HG02885 (cell line): ENCODE measurements at regions not wholly inside any gene's neighbourhood (a gene's known extent, or its start where the extent isn't known, plus 50 kb on each side); places are given as distances from the start of the nearest gene placed in this dataset.
A peak's percentile ranks its signal among the peaks of the same experiment; 100 is the strongest.
"Not testable (repeated sequence)": the region's sequence is repeated elsewhere in the genome, so short reads cannot be mapped to it uniquely, and the experiment has no call there.

ENCODE experiments used
- ATAC-seq: cut with Tn5 transposase; IDR thresholded peaks from one replicate; pipeline ENCODE4 v1.9.1; 2021; ENCODE audit warnings: mild to moderate bottlenecking; ENCODE audit not compliant: unreplicated experiment, poor library complexity

DNA sequence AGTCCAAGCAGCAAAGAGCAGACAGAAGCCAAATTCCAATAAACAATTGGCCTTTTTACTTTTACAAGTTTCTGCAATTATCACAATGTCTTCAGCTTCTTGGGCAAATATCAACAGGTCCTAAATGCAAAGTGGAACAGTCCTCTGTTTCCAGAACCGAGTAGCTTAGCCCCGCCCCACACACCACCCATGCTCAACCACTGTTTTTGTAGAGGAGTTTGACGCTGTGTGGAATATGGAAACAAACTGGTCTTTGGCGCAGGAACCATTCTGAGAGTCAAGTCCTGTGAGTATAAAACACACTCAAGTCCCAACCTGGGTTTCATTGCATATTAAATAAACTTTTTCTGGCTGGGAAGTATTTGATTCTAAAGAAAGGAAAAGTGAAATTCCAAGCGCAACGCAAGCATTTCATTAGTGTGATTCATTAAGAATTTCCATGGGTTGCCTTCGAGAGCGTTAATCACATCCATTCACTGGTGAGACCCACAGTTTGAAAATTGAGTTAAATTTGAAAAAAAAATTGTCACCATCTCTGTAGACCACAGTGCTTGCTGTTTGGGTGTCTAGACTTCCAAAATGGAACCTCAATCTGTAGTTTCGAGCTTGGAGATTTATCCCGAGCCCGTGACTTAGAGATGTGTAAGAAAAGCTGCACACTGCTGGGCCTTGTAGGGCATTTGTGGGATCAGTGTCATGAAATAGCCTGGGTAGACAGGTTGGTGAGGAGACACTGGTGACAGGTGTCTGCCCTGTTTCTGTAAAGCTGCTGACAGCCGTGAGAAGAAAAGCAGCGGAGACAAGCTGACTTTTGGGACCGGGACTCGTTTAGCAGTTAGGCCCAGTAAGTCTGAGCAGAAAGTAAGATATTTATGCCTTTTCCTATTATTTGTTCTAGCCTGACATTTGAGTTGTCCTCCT is 96.1 kb downstream of the DAD1 start:
- no peak for ATAC-seq

DNA sequence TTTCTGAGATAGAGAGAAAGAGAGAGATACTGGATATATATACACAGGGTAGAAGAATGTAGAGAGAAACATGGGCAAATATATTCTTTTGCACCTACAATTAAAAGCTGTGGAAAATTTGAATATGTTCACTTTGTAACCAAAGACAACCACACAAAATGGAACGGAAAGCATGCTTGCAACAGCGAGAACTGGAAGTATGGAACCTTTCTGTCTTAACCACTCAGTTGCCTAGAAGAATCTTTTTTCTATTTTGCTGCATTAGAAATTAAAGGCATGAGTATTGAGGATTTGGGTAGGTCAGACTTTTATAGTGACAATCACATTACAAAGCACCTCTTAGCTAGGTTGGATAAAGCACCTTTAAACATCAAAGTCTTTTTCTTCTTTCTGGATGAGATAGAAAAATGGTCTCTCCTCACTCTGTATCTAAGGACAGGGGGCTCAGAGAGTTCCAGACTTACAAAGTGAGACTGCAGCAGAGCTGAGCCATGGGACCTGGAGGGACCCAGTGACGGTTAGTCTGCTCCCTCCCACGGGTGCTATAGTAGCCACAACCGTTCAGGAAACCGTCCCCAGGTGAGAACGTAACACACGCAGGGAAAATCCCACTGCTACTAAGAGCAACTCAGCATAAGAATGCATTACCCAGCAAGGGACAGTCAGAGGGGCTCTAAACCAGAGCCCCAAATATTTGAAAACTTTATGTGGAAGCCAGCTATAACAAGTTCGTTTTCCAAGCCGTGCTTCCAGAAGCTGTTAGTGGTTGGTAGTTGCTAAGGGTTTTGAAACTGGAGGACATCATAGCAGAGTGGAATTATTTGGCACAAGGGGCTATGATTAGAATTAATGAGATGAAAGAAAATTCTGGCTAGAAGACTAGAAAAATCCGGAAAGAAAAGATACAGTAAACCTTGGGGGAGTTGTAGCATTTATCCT is 97.1 kb downstream of the DAD1 start:
- ATAC-seq: peak; percentile 39

DNA sequence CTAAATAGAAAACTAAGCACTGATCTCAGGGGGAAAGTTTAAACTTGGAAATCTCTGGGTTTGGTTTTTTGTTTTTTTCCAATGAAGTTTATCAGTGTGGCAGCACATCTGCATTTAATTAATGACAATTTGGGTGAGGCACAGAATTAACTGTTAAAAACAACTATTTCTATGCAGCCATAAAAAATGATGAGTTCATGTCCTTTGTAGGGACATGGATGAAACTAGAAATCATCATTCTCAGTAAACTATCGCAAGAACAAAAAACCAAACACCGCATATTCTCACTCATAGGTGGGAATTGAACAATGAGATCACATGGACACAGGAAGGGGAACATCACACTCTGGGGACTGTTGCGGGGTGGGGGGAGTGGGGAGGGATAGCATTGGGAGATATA is 98.0 kb downstream of the DAD1 start:
- not testable (repeated sequence) for ATAC-seq

DNA sequence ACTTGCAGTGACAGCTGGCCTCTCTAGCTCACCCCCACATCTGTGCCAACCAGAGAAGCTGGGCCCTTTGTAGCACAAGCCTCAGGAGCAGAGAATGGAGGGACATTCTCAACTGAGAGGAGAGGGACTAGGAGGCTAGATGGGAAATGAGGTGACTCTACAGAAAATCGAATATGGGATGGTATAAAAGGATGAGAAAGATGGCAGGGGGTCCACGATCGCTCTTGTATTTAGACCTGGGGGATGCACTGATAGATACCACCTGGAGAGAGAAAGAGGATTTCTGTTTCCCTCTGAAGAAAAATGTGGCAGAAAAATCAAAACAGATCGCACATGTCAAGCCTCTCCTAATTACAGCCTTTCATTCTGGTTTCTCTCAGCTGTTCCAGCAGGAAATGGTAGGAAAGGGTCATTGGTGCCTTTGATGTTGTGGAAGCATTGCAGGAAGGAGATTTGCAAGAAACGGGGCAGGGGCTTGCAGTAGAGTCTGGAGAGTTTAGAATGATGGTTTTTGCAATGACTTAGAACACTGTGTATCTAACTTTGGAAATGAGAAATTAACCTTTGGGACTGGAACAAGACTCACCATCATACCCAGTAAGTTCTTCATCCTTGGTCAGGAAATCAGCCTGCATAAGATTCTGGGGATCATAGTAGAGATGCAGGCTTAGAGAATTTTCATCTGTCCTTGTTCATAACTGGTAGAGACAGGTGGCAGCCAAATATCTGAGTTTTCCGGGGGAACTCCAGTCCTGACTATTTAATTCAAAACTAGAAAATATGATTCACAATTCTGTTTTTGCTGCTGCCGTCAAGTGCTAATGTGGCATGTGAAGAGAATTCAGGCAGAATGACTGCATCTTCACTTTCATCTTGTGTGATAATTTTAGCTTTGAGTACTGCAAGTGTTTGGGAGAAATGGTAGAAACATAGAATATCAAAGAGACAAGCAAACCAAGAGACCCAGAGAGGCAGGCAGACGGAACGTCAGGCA is 98.8 kb downstream of the DAD1 start:
- ATAC-seq: no peak

DNA sequence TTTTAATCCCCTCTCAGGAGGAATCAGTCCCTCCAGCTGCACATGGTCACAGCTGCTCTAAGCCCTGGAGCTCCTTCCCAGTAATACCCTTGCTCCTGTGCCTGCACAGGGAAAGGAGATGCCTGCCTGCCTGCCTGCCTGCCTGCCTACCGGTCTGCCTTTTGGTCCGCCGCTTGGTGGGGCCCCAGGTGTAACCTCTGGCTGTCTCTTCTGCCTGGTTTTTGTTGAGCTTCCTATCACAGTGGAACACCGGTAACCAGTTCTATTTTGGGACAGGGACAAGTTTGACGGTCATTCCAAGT is 99.8 kb downstream of the DAD1 start:
- no peak for ATAC-seq

DNA sequence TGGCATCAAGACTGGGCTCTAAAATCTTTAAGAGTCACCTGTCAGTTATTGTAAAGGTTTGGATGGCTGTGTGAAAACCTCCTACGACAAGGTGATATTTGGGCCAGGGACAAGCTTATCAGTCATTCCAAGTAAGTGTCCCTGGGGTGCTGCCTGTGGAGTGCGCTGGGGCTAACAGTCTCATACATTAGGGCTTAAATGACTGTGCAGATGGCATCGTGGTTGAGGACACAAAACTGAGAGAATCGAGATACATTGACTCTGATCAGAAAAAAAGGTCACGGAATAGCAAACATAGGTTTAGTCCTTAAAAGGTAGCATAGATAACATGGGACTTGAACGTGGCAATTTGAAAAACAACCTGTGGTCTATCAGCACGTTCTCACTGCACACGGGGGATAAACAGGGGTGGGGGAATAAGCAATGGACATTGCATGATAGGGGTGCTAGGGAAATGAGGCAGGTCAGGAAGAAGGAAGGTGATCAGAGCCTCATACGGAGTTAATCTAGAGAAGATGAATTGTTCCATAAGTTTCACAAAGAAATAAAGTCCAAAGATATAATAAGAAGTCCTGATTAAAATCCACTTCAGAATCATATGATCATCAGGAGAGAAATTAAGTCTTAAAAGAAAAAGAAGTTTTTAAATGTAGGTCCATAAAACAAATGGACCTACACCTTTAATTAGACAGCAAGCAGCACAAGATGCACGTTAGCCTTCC is 100.3 kb downstream of the DAD1 start:
- peak; percentile 35 for ATAC-seq

DNA sequence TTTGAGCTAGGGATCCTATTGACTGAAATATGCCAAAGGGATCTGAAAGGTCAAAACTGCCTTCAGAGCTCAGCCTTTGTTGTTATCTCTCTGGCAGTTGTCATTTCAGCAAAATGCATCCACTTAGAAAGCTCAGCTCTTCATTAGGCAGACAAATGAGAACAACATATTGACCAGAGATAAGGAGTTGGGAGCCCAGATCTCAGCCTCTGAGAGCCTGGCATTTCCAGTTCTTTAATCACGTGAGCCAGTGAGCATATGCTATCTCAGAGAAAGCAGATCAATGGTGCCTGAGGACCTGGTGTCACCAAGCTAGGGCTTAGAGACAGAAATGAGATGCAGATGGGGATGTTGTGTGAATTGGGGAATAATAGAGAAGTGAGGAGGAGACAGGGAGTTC is 101.1 kb downstream of the DAD1 start:
- ATAC-seq: no peak

DNA sequence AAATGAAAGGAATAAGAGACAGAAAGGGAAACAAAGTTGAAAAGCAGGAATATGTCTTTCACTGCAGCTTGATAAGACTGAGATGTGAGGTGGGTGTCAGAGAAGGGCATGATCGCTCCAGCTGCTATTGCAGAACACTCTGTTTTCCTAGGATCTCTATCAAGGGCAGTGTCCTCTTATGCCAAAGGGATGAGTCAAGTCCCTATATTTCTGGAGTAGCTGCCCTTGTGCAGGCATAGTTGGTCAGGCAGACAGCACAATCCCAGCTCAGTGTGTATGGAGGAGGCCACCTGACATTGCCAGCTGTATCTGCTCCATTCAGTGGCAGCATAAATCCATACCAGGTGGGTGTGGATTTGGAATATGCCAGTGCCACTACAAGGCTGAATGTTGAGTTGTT is 101.6 kb downstream of the DAD1 start:
- no peak for ATAC-seq

DNA sequence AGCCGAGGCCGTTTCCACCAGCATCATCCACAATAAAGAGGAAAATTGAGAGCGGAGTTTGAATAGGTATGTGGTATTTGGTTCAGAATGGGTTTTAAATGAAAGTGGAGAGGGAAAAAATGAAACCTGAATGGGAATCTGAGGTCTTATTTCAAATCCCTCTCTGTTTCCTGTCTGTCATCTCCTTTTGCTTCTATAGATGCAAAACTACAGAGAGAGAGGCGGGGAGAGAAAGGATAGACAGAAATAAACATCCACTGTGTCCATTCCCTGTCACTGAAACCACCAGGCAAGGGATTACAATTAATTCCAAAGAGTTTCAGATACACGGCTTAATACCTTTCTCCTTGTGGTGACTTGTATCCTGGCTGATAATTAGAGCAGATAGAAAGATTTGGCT is 102.3 kb downstream of the DAD1 start:
- no peak for ATAC-seq

DNA sequence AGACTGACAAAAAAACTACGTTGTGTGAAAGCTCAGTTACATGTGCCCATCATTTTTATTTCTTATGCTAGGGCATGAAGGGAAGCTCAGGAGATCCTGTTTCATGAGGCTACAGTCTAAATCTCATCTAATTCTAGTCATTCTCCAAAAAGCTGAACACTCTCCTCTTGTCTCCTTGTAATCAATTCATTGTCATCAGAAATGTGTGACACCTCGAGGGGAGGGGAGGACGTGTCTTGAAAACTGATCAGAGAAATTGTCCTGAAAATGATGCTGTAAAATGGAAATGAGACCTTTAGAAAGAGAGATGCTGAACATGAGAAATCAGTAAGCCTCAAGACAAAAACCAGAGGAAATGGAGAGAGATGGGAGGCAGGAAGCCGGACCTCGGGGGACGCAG is 103.4 kb downstream of the DAD1 start:
- ATAC-seq: no peak

DNA sequence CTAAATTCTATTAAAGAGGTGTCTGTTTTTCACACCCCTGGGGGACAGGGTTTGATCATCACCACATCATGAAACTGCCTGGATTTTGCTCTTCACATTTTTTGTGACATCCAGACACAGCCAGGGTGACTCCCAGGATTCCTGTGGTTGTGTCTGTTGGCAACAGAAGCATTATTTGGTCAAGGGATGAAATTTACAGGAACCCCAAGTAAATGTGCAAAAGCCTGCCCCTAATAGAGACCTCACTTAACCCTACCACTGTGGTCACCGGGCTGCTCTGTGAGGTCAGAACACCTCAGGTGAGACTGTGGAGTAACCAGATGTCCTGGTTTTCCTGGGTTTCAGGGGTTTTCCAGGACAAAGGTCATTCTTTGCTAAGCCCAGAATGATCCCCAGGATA is 103.8 kb downstream of the DAD1 start:
- no peak for ATAC-seq

DNA sequence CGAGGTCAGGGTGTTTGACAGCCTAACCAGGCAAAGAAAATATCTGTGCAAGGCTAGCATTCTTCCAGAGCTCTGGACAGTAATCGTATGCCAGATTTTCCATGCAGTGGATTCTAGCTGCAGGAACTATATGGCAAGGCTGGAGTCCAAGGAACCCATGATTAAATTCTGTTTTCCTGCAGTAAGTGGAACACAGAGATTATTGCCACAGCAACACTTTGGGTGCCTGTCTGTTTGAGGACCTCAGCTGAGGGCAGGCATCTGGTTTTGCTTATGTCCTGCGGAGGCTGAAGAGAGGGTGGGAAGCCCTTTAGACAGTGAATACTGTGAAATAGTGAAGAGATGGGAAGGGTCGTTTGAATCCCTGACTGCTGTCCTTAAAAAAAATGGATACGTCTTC is 104.4 kb downstream of the DAD1 start:
- ATAC-seq: no peak

DNA sequence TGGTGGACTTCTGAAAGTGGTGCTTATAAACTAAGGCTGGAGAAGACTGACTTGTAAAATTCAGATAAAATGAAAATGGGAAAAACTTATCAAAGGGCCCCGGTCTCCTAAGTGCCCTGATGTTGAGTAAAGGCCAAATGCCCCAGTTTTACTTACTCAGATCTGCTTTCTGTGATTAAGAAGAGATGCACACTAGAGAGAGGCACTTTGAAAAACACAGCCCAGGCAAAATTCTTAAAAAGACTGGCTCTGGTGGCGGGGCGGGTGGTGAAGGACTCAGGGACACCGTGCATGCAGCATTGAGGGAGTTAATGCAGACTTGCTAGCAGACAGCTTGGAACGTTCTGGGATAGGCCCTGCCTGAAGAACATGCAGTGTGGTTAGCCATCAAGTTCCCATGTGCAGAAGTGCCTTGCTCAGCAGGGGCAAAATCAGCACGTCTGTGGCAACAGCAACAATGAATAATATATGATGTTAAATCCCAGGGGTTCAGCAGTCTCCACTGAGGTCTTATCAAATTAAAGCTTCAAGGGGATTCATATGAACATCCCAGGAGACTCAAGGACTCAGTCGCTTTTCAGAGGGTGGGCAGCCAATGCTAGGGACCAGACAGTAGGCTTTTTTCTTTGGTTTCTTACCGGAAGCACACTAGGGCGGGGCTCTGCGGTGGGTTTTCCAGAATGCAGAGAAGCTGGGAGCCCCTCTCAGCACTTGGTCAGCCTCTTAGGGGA is 105.0 kb downstream of the DAD1 start:
- no peak for ATAC-seq

DNA sequence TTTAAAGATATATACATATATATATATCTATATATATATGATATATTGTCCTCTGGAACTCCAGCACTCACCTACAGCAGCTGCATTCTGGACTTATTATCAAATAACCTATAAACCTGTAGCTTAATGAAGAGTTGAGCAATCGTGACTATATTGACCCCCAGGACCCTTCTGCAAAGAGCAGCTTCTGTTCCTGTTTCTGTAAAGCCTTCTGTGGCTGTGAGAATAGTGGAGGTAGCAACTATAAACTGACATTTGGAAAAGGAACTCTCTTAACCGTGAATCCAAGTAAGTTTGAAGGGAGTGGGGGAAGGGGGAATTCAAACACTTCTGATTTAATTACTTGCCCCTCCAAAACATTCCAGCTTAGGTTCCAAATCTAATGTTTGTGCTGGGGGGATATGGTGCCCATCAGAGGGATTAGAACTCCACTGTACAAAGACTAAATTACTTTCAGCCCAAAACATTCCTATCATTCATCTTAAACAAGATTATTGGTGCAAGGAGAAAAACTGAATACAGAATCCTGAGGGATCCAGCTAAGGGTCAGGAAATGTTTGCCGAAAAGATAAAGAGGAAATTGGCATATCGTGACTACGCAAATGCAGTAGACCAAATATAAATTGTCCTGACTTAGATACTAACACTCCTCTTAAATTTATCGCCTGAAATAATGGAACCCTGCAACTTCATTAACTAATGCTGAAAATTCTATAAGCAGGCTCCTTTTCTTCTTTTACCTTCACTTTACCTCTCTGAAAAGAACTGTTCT is 106.1 kb downstream of the DAD1 start:
- ATAC-seq: no peak

DNA sequence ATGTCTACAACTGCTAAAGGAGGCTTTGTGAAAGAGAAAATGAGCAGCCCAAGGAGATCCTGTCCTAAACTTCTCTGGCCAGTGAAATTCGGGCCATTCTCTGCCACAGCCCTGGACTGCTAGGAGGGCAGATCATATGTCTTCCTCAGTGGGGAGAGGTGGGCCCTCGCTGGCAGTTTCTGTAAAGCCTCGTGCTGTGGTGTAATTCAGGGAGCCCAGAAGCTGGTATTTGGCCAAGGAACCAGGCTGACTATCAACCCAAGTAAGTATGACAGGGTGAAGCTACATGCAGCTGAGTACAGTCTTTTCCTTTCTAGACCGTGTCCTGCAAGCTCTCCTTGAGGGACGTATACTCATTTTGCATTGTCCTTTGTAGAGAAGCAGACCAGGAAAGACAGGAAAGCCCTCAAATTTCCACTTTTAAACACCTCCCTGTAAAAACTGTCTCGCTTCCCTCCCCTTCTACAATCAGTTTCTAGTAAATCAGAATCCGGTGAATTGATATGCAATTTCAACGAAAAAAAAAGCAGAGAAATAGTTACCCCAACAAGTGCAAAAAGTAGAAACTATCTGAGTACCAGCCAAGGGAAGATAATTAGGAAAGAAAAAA is 106.8 kb downstream of the DAD1 start:
- no peak for ATAC-seq

DNA sequence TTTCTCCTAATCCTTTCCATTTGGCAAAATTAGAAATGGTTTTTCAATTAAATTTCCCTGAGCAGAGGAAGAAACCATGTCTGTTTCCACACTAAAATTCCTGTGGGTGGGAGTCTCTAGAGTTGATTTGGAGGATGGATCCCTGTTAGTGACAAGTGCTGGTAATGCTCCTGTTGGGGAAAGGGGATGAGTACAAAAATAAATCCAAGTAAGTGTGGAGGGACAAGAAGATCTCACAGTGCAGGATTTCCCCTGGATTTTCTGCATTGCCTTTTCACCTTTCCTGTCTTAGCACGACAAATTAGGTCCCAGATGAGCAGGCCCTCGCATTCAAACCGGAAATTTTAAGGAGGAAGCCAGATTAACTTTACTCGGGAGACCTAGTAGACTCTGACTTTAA is 107.5 kb downstream of the DAD1 start:
- no peak for ATAC-seq

DNA sequence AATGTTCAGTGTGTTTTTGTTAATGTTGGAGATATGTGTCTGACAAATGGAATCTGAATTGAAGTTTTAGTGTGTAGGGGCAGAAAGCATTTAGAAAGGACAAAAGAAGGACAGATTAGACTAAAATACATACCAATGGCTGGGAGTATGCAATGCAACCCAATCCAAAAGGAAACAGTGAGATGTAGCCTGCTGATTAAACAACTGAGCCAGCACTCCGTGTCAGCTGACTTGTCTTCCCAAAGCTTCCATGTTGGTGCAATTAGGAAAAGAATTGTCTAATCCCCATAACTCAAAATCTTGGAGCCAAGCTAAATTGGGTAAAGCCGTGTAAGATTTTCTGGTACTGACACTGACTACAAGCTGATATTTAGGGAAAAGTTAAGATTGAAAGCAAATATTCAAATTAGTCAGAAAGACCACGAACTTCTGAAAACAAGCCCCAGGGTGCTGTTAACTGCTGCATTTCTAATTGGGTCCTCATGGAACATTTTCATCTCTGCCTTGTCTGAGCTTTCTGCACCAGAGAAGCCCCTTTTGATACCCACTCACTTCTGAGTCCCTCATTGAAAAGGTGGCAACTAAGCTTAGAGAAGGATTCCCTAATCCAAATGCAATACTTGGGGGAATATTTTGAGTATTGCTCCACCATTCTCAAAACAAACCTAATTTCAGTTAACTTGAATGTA is 109.1 kb downstream of the DAD1 start:
- ATAC-seq: no peak
